ENCODE measurements at regions not wholly inside any gene's neighbourhood (a gene's known extent, or its start where the extent isn't known, plus 50 kb on each side); places are given as distances from the start of the nearest gene placed in this dataset.

- no peak overlapping the region for H2AFZ ChIP-seq (ENCODE audit: low read length)
- H3K4me1 ChIP-seq (ENCODE audit: control insufficient read depth, extremely low read depth, insufficient read depth, low read length) = no peaks in the 10 kb centered on the region
- H4K20me1 ChIP-seq (ENCODE audit: control insufficient read depth, extremely low read depth, insufficient read depth, low read length) = no peaks in the 10 kb centered on the region
- no peaks in the 10 kb centered on the region for H3K79me2 ChIP-seq (ENCODE audit: control insufficient read depth, insufficient read depth, low read length)
- TF ChIP-seq CTCF (conservative IDR thresholded peaks at IDR 0.05 in 1 of 2, IDR thresholded peaks at IDR 0.05 in 1 of 2; ENCODE audit: low read depth in 1 of 2, low read length in 2 of 2) = no peak
- no peak for TF ChIP-seq EZH2 (IDR thresholded peaks at IDR 0.05; ENCODE audit: low read length, missing control alignments)
- no peak overlapping the region for H3K9ac ChIP-seq (ENCODE audit: insufficient read depth, low read length)
- no peak overlapping the region for H3K4me2 ChIP-seq (ENCODE audit: extremely low read depth, insufficient read depth, low read length)
- H3K4me3 ChIP-seq (replicated peaks in 1 of 4; ENCODE audit: control extremely low read depth in 1 of 4, insufficient read depth in 1 of 4, low read depth in 3 of 4, low read length in 4 of 4) = no peak overlapping the region
- H3K27ac ChIP-seq (ENCODE audit: insufficient read depth, low read length) = no peak overlapping the region
- no peaks in the 10 kb centered on the region for H3K9me3 ChIP-seq (ENCODE audit: control insufficient read depth, insufficient read depth, low read depth, low read length)
- no peaks in the 10 kb centered on the region for H3K27me3 ChIP-seq (ENCODE audit: control insufficient read depth, insufficient read depth, low read length)
- DNase-seq (ENCODE audit: low read depth in 2 of 2) = no peak
- no peaks in the 10 kb centered on the region for H3K36me3 ChIP-seq (ENCODE audit: control insufficient read depth, insufficient read depth, low read length)
These were observed 99.9 kb upstream of the NABP1 start for GRCh38 chr2:191578031-191578430.

- Histone ChIP-seq H3K4me3 (replicated peaks in 1 of 4; ENCODE audit: control extremely low read depth in 1 of 4, insufficient read depth in 1 of 4, low read depth in 3 of 4, low read length in 4 of 4) (no peak overlapping the region), H3K79me2 (ENCODE audit: control insufficient read depth, insufficient read depth, low read length) (no peaks in the 10 kb centered on the region), H3K4me1 (ENCODE audit: control insufficient read depth, extremely low read depth, insufficient read depth, low read length) (no peaks in the 10 kb centered on the region), H2AFZ (ENCODE audit: low read length) (no peak overlapping the region), H3K27me3 (ENCODE audit: control insufficient read depth, insufficient read depth, low read length) (no peaks in the 10 kb centered on the region), H3K9ac (ENCODE audit: insufficient read depth, low read length) (no peak overlapping the region), H3K27ac (ENCODE audit: insufficient read depth, low read length) (no peak overlapping the region), H4K20me1 (ENCODE audit: control insufficient read depth, extremely low read depth, insufficient read depth, low read length) (no peaks in the 10 kb centered on the region), H3K4me2 (ENCODE audit: extremely low read depth, insufficient read depth, low read length) (no peak overlapping the region), H3K9me3 (ENCODE audit: control insufficient read depth, insufficient read depth, low read depth, low read length) (no peaks in the 10 kb centered on the region), H3K36me3 (ENCODE audit: control insufficient read depth, insufficient read depth, low read length) (no peaks in the 10 kb centered on the region)
- peak in 1 of 2 donors; percentile 22 for DNase-seq (ENCODE audit: low read depth in 2 of 2)
- TF ChIP-seq CTCF (conservative IDR thresholded peaks at IDR 0.05 in 1 of 2, IDR thresholded peaks at IDR 0.05 in 1 of 2; ENCODE audit: low read depth in 1 of 2, low read length in 2 of 2) (no peak), EZH2 (IDR thresholded peaks at IDR 0.05; ENCODE audit: low read length, missing control alignments) (no peak)
These were observed 97.4 kb upstream of the NABP1 start for GRCh38 chr2:191580581-191580980.

- DNase-seq (ENCODE audit: low read depth in 2 of 2) = no peak
- Histone ChIP-seq H4K20me1 (ENCODE audit: control insufficient read depth, extremely low read depth, insufficient read depth, low read length) (no peaks in the 10 kb centered on the region), H3K27ac (ENCODE audit: insufficient read depth, low read length) (no peak overlapping the region), H3K9me3 (ENCODE audit: control insufficient read depth, insufficient read depth, low read depth, low read length) (no peaks in the 10 kb centered on the region), H3K27me3 (ENCODE audit: control insufficient read depth, insufficient read depth, low read length) (no peaks in the 10 kb centered on the region), H3K4me2 (ENCODE audit: extremely low read depth, insufficient read depth, low read length) (no peak overlapping the region), H3K4me3 (replicated peaks in 1 of 4; ENCODE audit: control extremely low read depth in 1 of 4, insufficient read depth in 1 of 4, low read depth in 3 of 4, low read length in 4 of 4) (no peak overlapping the region), H3K79me2 (ENCODE audit: control insufficient read depth, insufficient read depth, low read length) (no peaks in the 10 kb centered on the region), H2AFZ (ENCODE audit: low read length) (no peak overlapping the region), H3K9ac (ENCODE audit: insufficient read depth, low read length) (no peak overlapping the region), H3K36me3 (ENCODE audit: control insufficient read depth, insufficient read depth, low read length) (no peaks in the 10 kb centered on the region), H3K4me1 (ENCODE audit: control insufficient read depth, extremely low read depth, insufficient read depth, low read length) (no peaks in the 10 kb centered on the region)
- TF ChIP-seq CTCF (conservative IDR thresholded peaks at IDR 0.05 in 1 of 2, IDR thresholded peaks at IDR 0.05 in 1 of 2; ENCODE audit: low read depth in 1 of 2, low read length in 2 of 2) (no peak), EZH2 (IDR thresholded peaks at IDR 0.05; ENCODE audit: low read length, missing control alignments) (no peak)
These were observed 96.9 kb upstream of the NABP1 start for GRCh38 chr2:191581003-191581402.
